GM19238 (cell line): ENCODE measurements at regions not wholly inside any gene's neighbourhood (a gene's known extent, or its start where the extent isn't known, plus 50 kb on each side); places are given as distances from the start of the nearest gene placed in this dataset.

Experiments used
- DNase-seq: peaks from one replicate; pipeline ENCODE4 v3.0.0; 2011; ENCODE audit warnings: low spot score; ENCODE audit not compliant: insufficient read length

- DNase-seq, result no peak
These were observed 831.0 kb downstream of the C6orf118 start for GRCh38 chr6:164478426-164478825.

- DNase-seq, result no peak
These were observed 831.6 kb downstream of the C6orf118 start for GRCh38 chr6:164477790-164478189.

GRCh38 chr6:164477101-164477500, 832.3 kb downstream of the C6orf118 start:
- no peak for DNase-seq

GRCh38 chr6:164469276-164469949, 840.0 kb downstream of the C6orf118 start:
- no peak for DNase-seq

- no peak for DNase-seq
These were observed 853.6 kb downstream of the C6orf118 start for GRCh38 chr6:164455835-164456234.

GRCh38 chr6:164453835-164454234, 855.6 kb downstream of the C6orf118 start:
- DNase-seq, result no peak

GRCh38 chr6:164442572-164442971, 866.8 kb downstream of the C6orf118 start:
- no peak for DNase-seq

- DNase-seq, result no peak
These were observed 870.1 kb downstream of the C6orf118 start for GRCh38 chr6:164439331-164439730.

GRCh38 chr6:164436976-164437375, 872.4 kb downstream of the C6orf118 start:
- DNase-seq, result no peak

- DNase-seq, result no peak
These were observed 881.5 kb downstream of the C6orf118 start for GRCh38 chr6:164427728-164428402.

GRCh38 chr6:164424489-164424888, 884.9 kb downstream of the C6orf118 start:
- DNase-seq, result no peak

GRCh38 chr6:164419099-164419498, 890.3 kb downstream of the C6orf118 start:
- no peak for DNase-seq

- DNase-seq, result no peak
These were observed 891.2 kb downstream of the C6orf118 start for GRCh38 chr6:164418262-164418588.

- no peak for DNase-seq
These were observed 891.7 kb downstream of the C6orf118 start for GRCh38 chr6:164417537-164418261.

- no peak for DNase-seq
These were observed 893.4 kb downstream of the C6orf118 start for GRCh38 chr6:164415832-164416563.

- no peak for DNase-seq
These were observed 894.7 kb downstream of the C6orf118 start for GRCh38 chr6:164414695-164415094.

- DNase-seq, result no peak
These were observed 896.8 kb downstream of the C6orf118 start for GRCh38 chr6:164412566-164412965.

GRCh38 chr6:164410017-164410416, 899.4 kb downstream of the C6orf118 start:
- no peak for DNase-seq

- no peak for DNase-seq
These were observed 899.9 kb downstream of the C6orf118 start for GRCh38 chr6:164409309-164410009.

GRCh38 chr6:164408868-164409267, 900.5 kb downstream of the C6orf118 start:
- DNase-seq, result no peak

GRCh38 chr6:164404812-164405488, 904.5 kb downstream of the C6orf118 start:
- DNase-seq, result no peak
